ENCODE measurements at regions not wholly inside any gene's neighbourhood (a gene's known extent, or its start where the extent isn't known, plus 50 kb on each side); places are given as distances from the start of the nearest gene placed in this dataset.

GRCh38 chr9:13718086-13718485 lies 438.6 kb upstream of the MPDZ start:
- no peak overlapping the region for H2BK12ac ChIP-seq (ENCODE audit: low read length)
- no peak overlapping the region for H2AFZ ChIP-seq (ENCODE audit: insufficient read depth, low read length, poor library complexity)
- no peaks in the 10 kb centered on the region for H3K4me1 ChIP-seq (ENCODE audit: control insufficient read depth in 1 of 2, insufficient read depth in 2 of 2, low read length in 2 of 2)
- no peak overlapping the region for H2BK5ac ChIP-seq (ENCODE audit: low read depth, low read length, poor library complexity)
- no peaks in the 10 kb centered on the region for H3K9me3 ChIP-seq (ENCODE audit: insufficient read depth, low read depth, low read length)
- H3K27ac ChIP-seq (ENCODE audit: low read depth, low read length), result no peak overlapping the region
- H3K27me3 ChIP-seq (ENCODE audit: insufficient read depth, low read length), result no peaks in the 10 kb centered on the region
- no peak overlapping the region for H2AK5ac ChIP-seq (ENCODE audit: low read length)
- H4K8ac ChIP-seq (ENCODE audit: low read depth, low read length), result no peak overlapping the region
- no peak overlapping the region for H3K23ac ChIP-seq (ENCODE audit: low read length)
- H3K4me2 ChIP-seq (ENCODE audit: low read length), result no peak overlapping the region
- WGBS (ENCODE audit: extremely low coverage, insufficient coverage, insufficient read length), result no CpG with 5 or more reads among the region's 4 CpGs
- no peak overlapping the region for H3K9ac ChIP-seq (ENCODE audit: low read length)
- no peaks in the 10 kb centered on the region for H3K36me3 ChIP-seq (ENCODE audit: control insufficient read depth in 1 of 2, insufficient read depth in 2 of 2, low read length in 2 of 2)
- H3K79me1 ChIP-seq (ENCODE audit: low read length), result no peaks in the 10 kb centered on the region
- H3K18ac ChIP-seq (ENCODE audit: low read length), result no peak overlapping the region
- peak in 1 of 2 donors; percentile 23 for DNase-seq
- no peaks in the 10 kb centered on the region for H3K79me2 ChIP-seq (ENCODE audit: control insufficient read depth, insufficient read depth, low read length, poor library complexity)
- H3K14ac ChIP-seq (ENCODE audit: low read length), result no peak overlapping the region
- H4K91ac ChIP-seq (ENCODE audit: low read depth, low read length), result no peak overlapping the region
- H4K12ac ChIP-seq (ENCODE audit: low read depth, low read length), result no peak overlapping the region
- no peak overlapping the region for H3K4ac ChIP-seq (ENCODE audit: low read depth, low read length)
- no peak overlapping the region for H2BK120ac ChIP-seq (ENCODE audit: insufficient read depth, low read length, poor library complexity)
- H3K4me3 ChIP-seq (ENCODE audit: low read depth, low read length), result no peak overlapping the region

GRCh38 chr9:13717322-13718054 lies 438.0 kb upstream of the MPDZ start:
- Histone ChIP-seq H3K79me1 (ENCODE audit: low read length) (no peaks in the 10 kb centered on the region), H2BK5ac (ENCODE audit: low read depth, low read length, poor library complexity) (no peak overlapping the region), H3K9me3 (ENCODE audit: insufficient read depth, low read depth, low read length) (no peaks in the 10 kb centered on the region), H3K9ac (ENCODE audit: low read length) (no peak overlapping the region), H3K4me1 (ENCODE audit: control insufficient read depth in 1 of 2, insufficient read depth in 2 of 2, low read length in 2 of 2) (no peaks in the 10 kb centered on the region), H3K23ac (ENCODE audit: low read length) (no peak overlapping the region), H2AFZ (ENCODE audit: insufficient read depth, low read length, poor library complexity) (no peak overlapping the region), H2BK120ac (ENCODE audit: insufficient read depth, low read length, poor library complexity) (no peak overlapping the region), H3K14ac (ENCODE audit: low read length) (no peak overlapping the region), H4K12ac (ENCODE audit: low read depth, low read length) (no peak overlapping the region), H4K91ac (ENCODE audit: low read depth, low read length) (no peak overlapping the region), H3K27me3 (ENCODE audit: insufficient read depth, low read length) (no peaks in the 10 kb centered on the region), H4K8ac (ENCODE audit: low read depth, low read length) (no peak overlapping the region), H3K79me2 (ENCODE audit: control insufficient read depth, insufficient read depth, low read length, poor library complexity) (no peaks in the 10 kb centered on the region), H3K18ac (ENCODE audit: low read length) (no peak overlapping the region), H3K4ac (ENCODE audit: low read depth, low read length) (no peak overlapping the region), H3K36me3 (ENCODE audit: control insufficient read depth in 1 of 2, insufficient read depth in 2 of 2, low read length in 2 of 2) (no peaks in the 10 kb centered on the region), H2BK12ac (ENCODE audit: low read length) (no peak overlapping the region), H3K4me2 (ENCODE audit: low read length) (no peak overlapping the region), H2AK5ac (ENCODE audit: low read length) (no peak overlapping the region), H3K4me3 (ENCODE audit: low read depth, low read length) (no peak overlapping the region), H3K27ac (ENCODE audit: low read depth, low read length) (no peak overlapping the region)
- DNase-seq, result no peak
- WGBS (ENCODE audit: extremely low coverage, insufficient coverage, insufficient read length), result no CpG with 5 or more reads among the region's 3 CpGs

- H4K12ac ChIP-seq (ENCODE audit: low read depth, low read length), result no peak overlapping the region
- H2BK5ac ChIP-seq (ENCODE audit: low read depth, low read length, poor library complexity), result no peak overlapping the region
- H2AFZ ChIP-seq (ENCODE audit: insufficient read depth, low read length, poor library complexity), result no peak overlapping the region
- no peak overlapping the region for H4K91ac ChIP-seq (ENCODE audit: low read depth, low read length)
- no peaks in the 10 kb centered on the region for H3K79me2 ChIP-seq (ENCODE audit: control insufficient read depth, insufficient read depth, low read length, poor library complexity)
- no peaks in the 10 kb centered on the region for H3K27me3 ChIP-seq (ENCODE audit: insufficient read depth, low read length)
- H2BK120ac ChIP-seq (ENCODE audit: insufficient read depth, low read length, poor library complexity), result no peak overlapping the region
- no peak overlapping the region for H3K4ac ChIP-seq (ENCODE audit: low read depth, low read length)
- no peak overlapping the region for H3K4me2 ChIP-seq (ENCODE audit: low read length)
- no peak for DNase-seq
- no peaks in the 10 kb centered on the region for H3K4me1 ChIP-seq (ENCODE audit: control insufficient read depth in 1 of 2, insufficient read depth in 2 of 2, low read length in 2 of 2)
- no peak overlapping the region for H3K23ac ChIP-seq (ENCODE audit: low read length)
- H2AK5ac ChIP-seq (ENCODE audit: low read length), result no peak overlapping the region
- H3K79me1 ChIP-seq (ENCODE audit: low read length), result no peaks in the 10 kb centered on the region
- H3K4me3 ChIP-seq (ENCODE audit: low read depth, low read length), result no peak overlapping the region
- no peaks in the 10 kb centered on the region for H3K36me3 ChIP-seq (ENCODE audit: control insufficient read depth in 1 of 2, insufficient read depth in 2 of 2, low read length in 2 of 2)
- H4K8ac ChIP-seq (ENCODE audit: low read depth, low read length), result no peak overlapping the region
- H2BK12ac ChIP-seq (ENCODE audit: low read length), result no peak overlapping the region
- no peak overlapping the region for H3K18ac ChIP-seq (ENCODE audit: low read length)
- H3K9me3 ChIP-seq (ENCODE audit: insufficient read depth, low read depth, low read length), result no peaks in the 10 kb centered on the region
- H3K27ac ChIP-seq (ENCODE audit: low read depth, low read length), result no peak overlapping the region
- H3K9ac ChIP-seq (ENCODE audit: low read length), result no peak overlapping the region
- WGBS (ENCODE audit: extremely low coverage, insufficient coverage, insufficient read length), result no CpG with 5 or more reads among the region's 6 CpGs
- no peak overlapping the region for H3K14ac ChIP-seq (ENCODE audit: low read length)
Measured at GRCh38 chr9:13716601-13717321, 437.3 kb upstream of the MPDZ start.

GRCh38 chr9:13716090-13716489 lies 436.6 kb upstream of the MPDZ start:
- Histone ChIP-seq H2BK12ac (ENCODE audit: low read length) (no peak overlapping the region), H3K36me3 (ENCODE audit: control insufficient read depth in 1 of 2, insufficient read depth in 2 of 2, low read length in 2 of 2) (no peaks in the 10 kb centered on the region), H3K79me1 (ENCODE audit: low read length) (no peaks in the 10 kb centered on the region), H3K9ac (ENCODE audit: low read length) (no peak overlapping the region), H4K12ac (ENCODE audit: low read depth, low read length) (no peak overlapping the region), H2BK120ac (ENCODE audit: insufficient read depth, low read length, poor library complexity) (no peak overlapping the region), H3K23ac (ENCODE audit: low read length) (no peak overlapping the region), H3K18ac (ENCODE audit: low read length) (no peak overlapping the region), H2AK5ac (ENCODE audit: low read length) (no peak overlapping the region), H3K4me2 (ENCODE audit: low read length) (no peak overlapping the region), H3K27me3 (ENCODE audit: insufficient read depth, low read length) (no peaks in the 10 kb centered on the region), H3K4me3 (ENCODE audit: low read depth, low read length) (no peak overlapping the region), H2AFZ (ENCODE audit: insufficient read depth, low read length, poor library complexity) (no peak overlapping the region), H2BK5ac (ENCODE audit: low read depth, low read length, poor library complexity) (no peak overlapping the region), H3K9me3 (ENCODE audit: insufficient read depth, low read depth, low read length) (no peaks in the 10 kb centered on the region), H3K27ac (ENCODE audit: low read depth, low read length) (no peak overlapping the region), H4K8ac (ENCODE audit: low read depth, low read length) (no peak overlapping the region), H3K14ac (ENCODE audit: low read length) (no peak overlapping the region), H3K4me1 (ENCODE audit: control insufficient read depth in 1 of 2, insufficient read depth in 2 of 2, low read length in 2 of 2) (no peaks in the 10 kb centered on the region), H3K4ac (ENCODE audit: low read depth, low read length) (no peak overlapping the region), H3K79me2 (ENCODE audit: control insufficient read depth, insufficient read depth, low read length, poor library complexity) (no peaks in the 10 kb centered on the region), H4K91ac (ENCODE audit: low read depth, low read length) (no peak overlapping the region)
- no peak for DNase-seq
- WGBS (ENCODE audit: extremely low coverage, insufficient coverage, insufficient read length), result no CpG with 5 or more reads among the region's 1 CpG
